CD4-positive, alpha-beta memory T cell (primary cell): ENCODE measurements at regions not wholly inside any gene's neighbourhood (a gene's known extent, or its start where the extent isn't known, plus 50 kb on each side); places are given as distances from the start of the nearest gene placed in this dataset.

Source experiments
- CTCF ChIA-PET: fragments of 350-600 bp; sonication (Branson Sonifier 250); formaldehyde crosslinking; loops from one replicate; lab custom pipeline; 2021; ENCODE audit warnings: inconsistent platforms; ENCODE audit not compliant: partially characterized antibody; lab: Charles Lee
- POLR2A ChIA-PET: fragments of 350-600 bp; sonication (Branson Sonifier 250); formaldehyde crosslinking; loops from one replicate; lab custom pipeline; 2021; ENCODE audit not compliant: partially characterized antibody; lab: Charles Lee
- DNase-seq, 5 donors: peaks; one replicate each; pipeline versions ENCODE4 v3.0.0 to v3.0.0-alpha.2; 2020 to 2022; ENCODE audit warnings: mixed read lengths in 1 of 5
- H3K27ac ChIP-seq: one replicate; pipeline ENCODE4 v1.7.0; 2013; ENCODE audit warnings: low read depth, low read length
- H3K27me3 ChIP-seq: 2 replicates; pipeline ENCODE4 v1.7.0; 2013; ENCODE audit warnings: mild to moderate bottlenecking, low read length, moderate library complexity; ENCODE audit not compliant: insufficient read depth
- H3K36me3 ChIP-seq: 2 replicates; pipeline ENCODE4 v1.7.0; 2013; ENCODE audit warnings: mild to moderate bottlenecking, low read length, moderate library complexity; ENCODE audit not compliant: insufficient read depth
- H3K4me1 ChIP-seq: 2 replicates; pipeline ENCODE4 v1.7.0; 2013; ENCODE audit warnings: mild to moderate bottlenecking, low read length, moderate library complexity; ENCODE audit not compliant: insufficient read depth
- H3K4me3 ChIP-seq, 2 donors: one replicate each; pipeline ENCODE4 v1.7.0; 2013; ENCODE audit warnings: low read length in 2 of 2, mild to moderate bottlenecking in 1 of 2
- H3K9me3 ChIP-seq, 2 donors: one replicate each; pipeline ENCODE4 v1.7.0; 2013; ENCODE audit warnings: low read length in 2 of 2, control low read depth in 1 of 2; ENCODE audit not compliant: control insufficient read depth in 1 of 2
- H3K27ac Mint-ChIP-seq, 7 donors: one replicate each; pipeline ENCODE4 v1.8.0; 2020 to 2021; ENCODE audit warnings: mixed read lengths in 7 of 7, mild to moderate bottlenecking in 6 of 7, inconsistent platforms in 3 of 7, moderate library complexity in 3 of 7
- H3K27me3 Mint-ChIP-seq, 2 donors: one replicate each; pipeline ENCODE4 v1.8.0; 2020 to 2021; ENCODE audit warnings: mixed read lengths in 2 of 2
- H3K36me3 Mint-ChIP-seq, 2 donors: one replicate each; pipeline ENCODE4 v1.8.0; 2020 to 2021; ENCODE audit warnings: mixed read lengths in 2 of 2, inconsistent platforms in 1 of 2, mild to moderate bottlenecking in 1 of 2
- H3K4me1 Mint-ChIP-seq, 4 donors: one replicate each; pipeline ENCODE4 v1.8.0; 2020 to 2021; ENCODE audit warnings: mixed read lengths in 4 of 4, mild to moderate bottlenecking in 1 of 4
- H3K4me3 Mint-ChIP-seq, 8 donors: one replicate each; pipeline ENCODE4 v1.8.0; 2020 to 2021; ENCODE audit warnings: mixed read lengths in 8 of 8, mild to moderate bottlenecking in 7 of 8, moderate library complexity in 6 of 8, inconsistent platforms in 3 of 8
- H3K9me3 Mint-ChIP-seq, 8 donors: one replicate each; pipeline ENCODE4 v1.8.0; 2020 to 2021; ENCODE audit warnings: mixed read lengths in 8 of 8, mild to moderate bottlenecking in 5 of 8, inconsistent platforms in 3 of 8, moderate library complexity in 1 of 8
- intact Hi-C: fragments of 100-400 bp; cut with micrococcal nuclease; formaldehyde crosslinking; loops from one replicate; pipeline ENCODE4 v1.15.1; 2023

GRCh38 chr16:86086471-86086870 lies 187.5 kb downstream of the IRF8 start:
- Histone ChIP-seq H3K36me3 (no peaks in the 10 kb centered on the region), H3K9me3 (no peaks in the 10 kb centered on the region), H3K27ac (no peak overlapping the region), H3K27me3 (no peaks in the 10 kb centered on the region), H3K4me1 (no peaks in the 10 kb centered on the region), H3K4me3 (no peak overlapping the region)
- H3K27me3 Mint-ChIP-seq: peaks cover 3 to 5% of the 10 kb centered on the region in 2 donors
- no peak overlapping the region for H3K27ac Mint-ChIP-seq
- ChIA-PET POLR2A (no interaction called here), CTCF (no interaction called here)
- no peak overlapping the region for H3K4me3 Mint-ChIP-seq
- no peaks in the 10 kb centered on the region for H3K4me1 Mint-ChIP-seq
- no peaks in the 10 kb centered on the region for H3K36me3 Mint-ChIP-seq
- H3K9me3 Mint-ChIP-seq: no peaks in the 10 kb centered on the region
- no peak for DNase-seq
- intact Hi-C loops: no loop called here

- Histone ChIP-seq H3K9me3 (no peaks in the 10 kb centered on the region), H3K4me1 (no peaks in the 10 kb centered on the region), H3K36me3 (no peaks in the 10 kb centered on the region), H3K27ac (no peak overlapping the region), H3K4me3 (no peak overlapping the region), H3K27me3 (no peaks in the 10 kb centered on the region)
- DNase-seq: no peak
- no peak overlapping the region for H3K27ac Mint-ChIP-seq
- H3K27me3 Mint-ChIP-seq: peaks cover 3 to 5% of the 10 kb centered on the region in 2 donors
- H3K9me3 Mint-ChIP-seq: no peaks in the 10 kb centered on the region
- no peaks in the 10 kb centered on the region for H3K36me3 Mint-ChIP-seq
- ChIA-PET CTCF (no interaction called here), POLR2A (no interaction called here)
- H3K4me3 Mint-ChIP-seq: no peak overlapping the region
- H3K4me1 Mint-ChIP-seq: no peaks in the 10 kb centered on the region
- intact Hi-C loops: no loop called here
Measured at GRCh38 chr16:86087011-86087895, 188.3 kb downstream of the IRF8 start.

GRCh38 chr16:86087896-86088230 lies 188.9 kb downstream of the IRF8 start:
- H3K27ac Mint-ChIP-seq: no peak overlapping the region
- peaks cover 3 to 5% of the 10 kb centered on the region in 2 donors for H3K27me3 Mint-ChIP-seq
- no peaks in the 10 kb centered on the region for H3K4me1 ChIP-seq
- H3K9me3 ChIP-seq: no peaks in the 10 kb centered on the region
- H3K36me3 ChIP-seq: no peaks in the 10 kb centered on the region
- no peak for DNase-seq
- H3K27ac ChIP-seq: no peak overlapping the region
- intact Hi-C loops: no loop called here
- no peak overlapping the region for H3K4me3 ChIP-seq
- CTCF ChIA-PET: no interaction called here
- no peaks in the 10 kb centered on the region for H3K27me3 ChIP-seq
- no peaks in the 10 kb centered on the region for H3K9me3 Mint-ChIP-seq
- no peaks in the 10 kb centered on the region for H3K36me3 Mint-ChIP-seq
- POLR2A ChIA-PET: no interaction called here
- no peak overlapping the region for H3K4me3 Mint-ChIP-seq
- no peaks in the 10 kb centered on the region for H3K4me1 Mint-ChIP-seq

GRCh38 chr16:86088287-86088686 lies 189.3 kb downstream of the IRF8 start:
- no peaks in the 10 kb centered on the region for H3K36me3 Mint-ChIP-seq
- ChIA-PET CTCF (no interaction called here), POLR2A (no interaction called here)
- H3K9me3 Mint-ChIP-seq: no peaks in the 10 kb centered on the region
- intact Hi-C loops: no loop called here
- Histone ChIP-seq H3K36me3 (no peaks in the 10 kb centered on the region), H3K27ac (no peak overlapping the region), H3K4me3 (no peak overlapping the region), H3K27me3 (no peaks in the 10 kb centered on the region), H3K4me1 (no peaks in the 10 kb centered on the region), H3K9me3 (no peaks in the 10 kb centered on the region)
- peaks cover 3 to 5% of the 10 kb centered on the region in 2 donors for H3K27me3 Mint-ChIP-seq
- DNase-seq: no peak
- no peaks in the 10 kb centered on the region for H3K4me1 Mint-ChIP-seq
- no peak overlapping the region for H3K4me3 Mint-ChIP-seq
- no peak overlapping the region for H3K27ac Mint-ChIP-seq

- Mint-ChIP-seq H3K4me3 (no peak overlapping the region), H3K27me3 (peaks cover 2 to 3% of the 10 kb centered on the region in 2 donors), H3K9me3 (no peaks in the 10 kb centered on the region), H3K36me3 (no peaks in the 10 kb centered on the region), H3K4me1 (no peaks in the 10 kb centered on the region), H3K27ac (peak overlapping the region in 1 of 7 donors; percentile 30)
- no peaks in the 10 kb centered on the region for H3K4me1 ChIP-seq
- ChIA-PET CTCF (no interaction called here), POLR2A (no interaction called here)
- no peak overlapping the region for H3K27ac ChIP-seq
- no peak for DNase-seq
- intact Hi-C loops: no loop called here
- H3K4me3 ChIP-seq: no peak overlapping the region
- no peaks in the 10 kb centered on the region for H3K27me3 ChIP-seq
- H3K9me3 ChIP-seq: no peaks in the 10 kb centered on the region
- H3K36me3 ChIP-seq: no peaks in the 10 kb centered on the region
Measured at GRCh38 chr16:86088816-86089215, 189.9 kb downstream of the IRF8 start.

- DNase-seq: no peak
- H3K27ac Mint-ChIP-seq: no peak overlapping the region
- Histone ChIP-seq H3K27ac (no peak overlapping the region), H3K4me1 (no peaks in the 10 kb centered on the region), H3K27me3 (no peaks in the 10 kb centered on the region), H3K9me3 (no peaks in the 10 kb centered on the region), H3K36me3 (no peaks in the 10 kb centered on the region), H3K4me3 (no peak overlapping the region)
- no peaks in the 10 kb centered on the region for H3K4me1 Mint-ChIP-seq
- intact Hi-C loops: no loop called here
- H3K27me3 Mint-ChIP-seq: peaks cover 2 to 3% of the 10 kb centered on the region in 2 donors
- ChIA-PET CTCF (no interaction called here), POLR2A (no interaction called here)
- H3K36me3 Mint-ChIP-seq: no peaks in the 10 kb centered on the region
- H3K4me3 Mint-ChIP-seq: no peak overlapping the region
- no peaks in the 10 kb centered on the region for H3K9me3 Mint-ChIP-seq
Measured at GRCh38 chr16:86089334-86089900, 190.5 kb downstream of the IRF8 start.

GRCh38 chr16:86089991-86090390 lies 191.0 kb downstream of the IRF8 start:
- H3K27me3 Mint-ChIP-seq: peaks cover 2 to 3% of the 10 kb centered on the region in 2 donors
- Histone ChIP-seq H3K9me3 (no peaks in the 10 kb centered on the region), H3K4me1 (no peaks in the 10 kb centered on the region), H3K27ac (no peak overlapping the region), H3K27me3 (no peaks in the 10 kb centered on the region), H3K4me3 (no peak overlapping the region), H3K36me3 (no peaks in the 10 kb centered on the region)
- no peak for DNase-seq
- no peaks in the 10 kb centered on the region for H3K4me1 Mint-ChIP-seq
- H3K9me3 Mint-ChIP-seq: no peaks in the 10 kb centered on the region
- peak overlapping the region in 1 of 7 donors; percentile 3 for H3K27ac Mint-ChIP-seq
- no peaks in the 10 kb centered on the region for H3K36me3 Mint-ChIP-seq
- CTCF ChIA-PET: no interaction called here
- H3K4me3 Mint-ChIP-seq: no peak overlapping the region
- intact Hi-C loops: no loop called here
- POLR2A ChIA-PET: no interaction called here
